ENCODE measurements at regions not wholly inside any gene's neighbourhood (a gene's known extent, or its start where the extent isn't known, plus 50 kb on each side); places are given as distances from the start of the nearest gene placed in this dataset.
"Not testable (repeated sequence)": the region's sequence is repeated elsewhere in the genome, so short reads cannot be mapped to it uniquely, and the experiment has no call there.

- DNase-seq = not testable (repeated sequence)
These were observed 144.3 kb upstream of the NPAP1 start for GRCh38 chr15:24531235-24531634.

DNA sequence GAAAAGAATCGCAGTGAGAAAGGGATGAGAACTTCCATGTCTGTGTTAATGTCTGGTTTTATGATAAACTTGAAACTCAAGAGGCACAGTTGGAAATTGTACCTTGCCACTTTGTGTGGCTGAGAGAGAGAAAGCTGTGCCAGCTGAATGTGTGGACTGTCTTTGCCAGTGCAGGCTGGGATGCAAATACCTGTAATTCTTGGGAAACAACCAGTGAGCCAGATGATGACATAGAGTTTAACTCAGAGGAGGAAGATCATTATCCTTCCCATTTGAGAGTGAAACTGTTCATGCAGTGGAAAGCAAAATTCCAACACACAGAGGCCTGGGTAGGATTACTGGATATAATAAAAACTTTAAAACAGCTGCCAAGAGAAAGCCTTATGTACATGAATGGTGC lies 141.5 kb upstream of the NPAP1 start:
- not testable (repeated sequence) for DNase-seq

- DNase-seq = not testable (repeated sequence)
These were observed 118.3 kb upstream of the NPAP1 start for GRCh38 chr15:24557281-24557680.

GRCh38 chr15:24607636-24608035 lies 67.9 kb upstream of the NPAP1 start:
- DNase-seq = no peak

- DNase-seq = no peak
These were observed 57.9 kb upstream of the NPAP1 start for GRCh38 chr15:24617646-24618045.

GRCh38 chr15:24621630-24622215 lies 53.9 kb upstream of the NPAP1 start:
- no peak for DNase-seq
